SK-MEL-5 (cell line): ENCODE measurements at regions not wholly inside any gene's neighbourhood (a gene's known extent, or its start where the extent isn't known, plus 50 kb on each side); places are given as distances from the start of the nearest gene placed in this dataset.
"Not testable (repeated sequence)": the region's sequence is repeated elsewhere in the genome, so short reads cannot be mapped to it uniquely, and the experiment has no call there.

ENCODE experiments used
- DNase-seq: peaks from one replicate; pipeline ENCODE4 v3.0.0-alpha.2; 2016; ENCODE audit warnings: low read depth, low spot score
- in situ Hi-C: cut with HindIII; loops from 2 replicates; pipeline ENCODE4 v1.10.0; 2016; ENCODE audit warnings: low sequenced_read_pairs, high pct_unique_total_duplicates, low pct_unique_long_range_greater_than_20kb

- in situ Hi-C loops = no loop called here
- DNase-seq = no peak
Observed at GRCh38 chr12:68510397-68510796, 100.3 kb upstream of the RAP1B start.

- in situ Hi-C loops = no loop called here
- no peak for DNase-seq
Observed at GRCh38 chr12:68514807-68515411, 95.8 kb upstream of the RAP1B start.

- in situ Hi-C loops = no loop called here
Observed at GRCh38 chr12:68515793-68516192, 94.9 kb upstream of the RAP1B start.

GRCh38 chr12:68521321-68521839 is 89.3 kb upstream of the RAP1B start:
- DNase-seq = no peak
- in situ Hi-C loops = no loop called here

More at GRCh38 chr12:68515793-68516192, 94.9 kb upstream of the RAP1B start:
- no peak for DNase-seq

- in situ Hi-C loops = no loop called here
- no peak for DNase-seq
Observed at GRCh38 chr12:68521848-68522502, 88.7 kb upstream of the RAP1B start.

GRCh38 chr12:68529466-68529865 is 81.2 kb upstream of the RAP1B start:
- DNase-seq = no peak
- in situ Hi-C loops = no loop called here

GRCh38 chr12:68529869-68530268 is 80.8 kb upstream of the RAP1B start:
- no peak for DNase-seq
- in situ Hi-C loops = no loop called here

GRCh38 chr12:68530299-68530698 is 80.4 kb upstream of the RAP1B start:
- in situ Hi-C loops = no loop called here
- no peak for DNase-seq

- in situ Hi-C loops = no loop called here
- DNase-seq = no peak
Observed at GRCh38 chr12:68530965-68531364, 79.7 kb upstream of the RAP1B start.

- in situ Hi-C loops = no loop called here
- no peak for DNase-seq
Observed at GRCh38 chr12:68532204-68532886, 78.4 kb upstream of the RAP1B start.

GRCh38 chr12:68532887-68533248 is 77.8 kb upstream of the RAP1B start:
- in situ Hi-C loops = no loop called here
- no peak for DNase-seq

- no peak for DNase-seq
- in situ Hi-C loops = no loop called here
Observed at GRCh38 chr12:68534108-68534507, 76.6 kb upstream of the RAP1B start.

GRCh38 chr12:68536885-68537485 is 73.7 kb upstream of the RAP1B start:
- in situ Hi-C loops = no loop called here
- no peak for DNase-seq

- in situ Hi-C loops = no loop called here
- no peak for DNase-seq
Observed at GRCh38 chr12:68537571-68537970, 73.1 kb upstream of the RAP1B start.

GRCh38 chr12:68538726-68539614 is 71.7 kb upstream of the RAP1B start:
- in situ Hi-C loops = no loop called here
- DNase-seq = no peak

GRCh38 chr12:68539615-68539952 is 71.1 kb upstream of the RAP1B start:
- DNase-seq = no peak
- in situ Hi-C loops = no loop called here

- DNase-seq, in situ Hi-C loops: not testable (repeated sequence)
Observed at GRCh38 chr12:68540768-68541167, 69.9 kb upstream of the RAP1B start.

- DNase-seq, in situ Hi-C loops: not testable (repeated sequence)
Observed at GRCh38 chr12:68547318-68547717, 63.4 kb upstream of the RAP1B start.
